Astrocyte of the cerebellum (primary cell): ENCODE measurements at regions not wholly inside any gene's neighbourhood (a gene's known extent, or its start where the extent isn't known, plus 50 kb on each side); places are given as distances from the start of the nearest gene placed in this dataset.

ENCODE experiments used
- DNase-seq: peaks from one replicate; pipeline ENCODE4 v3.0.0-alpha.2; 2011; ENCODE audit warnings: low read depth
- H3K4me3 ChIP-seq: 2 replicates; pipeline ENCODE4 v1.5.1; 2011; ENCODE audit warnings: mild to moderate bottlenecking, low read depth, low read length, moderate library complexity
- CTCF ChIP-seq: IDR thresholded peaks from 2 replicates; pipeline ENCODE4 v1.5.1; 2012; ENCODE audit warnings: low read length, low read depth, moderate library complexity, mild to moderate bottlenecking; ENCODE audit errors: missing control alignments
- in situ Hi-C: cut with HindIII; loops from 2 replicates; pipeline ENCODE4 v1.10.0; 2017; ENCODE audit warnings: low sequenced_read_pairs

DNA sequence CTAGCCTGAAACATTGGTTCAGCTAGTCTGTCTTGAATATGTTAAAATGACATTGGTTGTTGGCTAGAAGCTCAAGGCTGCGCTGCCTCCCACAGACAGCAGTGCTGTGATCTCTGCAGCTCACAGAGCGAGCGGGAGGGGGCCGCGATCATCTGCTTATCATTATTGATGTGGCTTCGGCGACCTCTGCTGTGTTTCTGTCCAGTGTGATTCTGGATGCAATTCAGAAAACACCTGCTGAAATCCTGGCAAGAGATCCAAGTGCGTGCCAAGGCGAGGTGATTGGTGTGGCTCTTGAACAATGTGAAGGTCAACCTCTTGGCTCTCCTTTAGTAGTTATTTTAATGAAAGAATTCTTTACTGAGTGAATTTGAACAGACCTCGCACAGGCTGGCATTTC, 142.3 kb upstream of the SASH1 start:
- H3K4me3 ChIP-seq: no peak overlapping the region
- TF ChIP-seq CTCF: no peak
- DNase-seq: no peak
- in situ Hi-C loops: no loop called here

DNA sequence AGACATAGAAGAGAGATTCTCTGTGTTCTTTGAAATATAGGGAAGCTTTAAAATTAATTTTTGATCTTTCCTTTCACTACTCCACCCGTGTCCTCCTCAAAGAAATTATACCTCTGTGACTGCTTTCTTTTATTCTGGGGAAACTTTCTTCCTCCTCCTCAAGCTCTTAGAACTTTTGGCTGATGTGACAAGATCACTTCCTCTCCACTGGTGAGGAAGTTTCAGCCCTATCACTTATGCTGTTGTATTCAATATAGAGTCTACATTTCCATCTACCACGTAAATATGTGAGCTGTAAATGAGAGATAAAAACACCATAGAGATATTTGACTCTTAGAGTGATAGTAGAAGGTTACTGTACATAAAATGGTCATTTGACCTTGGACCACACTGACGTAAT, 141.9 kb upstream of the SASH1 start:
- no peak for DNase-seq
- no peak overlapping the region for H3K4me3 ChIP-seq
- TF ChIP-seq CTCF: no peak
- in situ Hi-C loops: no loop called here

DNA sequence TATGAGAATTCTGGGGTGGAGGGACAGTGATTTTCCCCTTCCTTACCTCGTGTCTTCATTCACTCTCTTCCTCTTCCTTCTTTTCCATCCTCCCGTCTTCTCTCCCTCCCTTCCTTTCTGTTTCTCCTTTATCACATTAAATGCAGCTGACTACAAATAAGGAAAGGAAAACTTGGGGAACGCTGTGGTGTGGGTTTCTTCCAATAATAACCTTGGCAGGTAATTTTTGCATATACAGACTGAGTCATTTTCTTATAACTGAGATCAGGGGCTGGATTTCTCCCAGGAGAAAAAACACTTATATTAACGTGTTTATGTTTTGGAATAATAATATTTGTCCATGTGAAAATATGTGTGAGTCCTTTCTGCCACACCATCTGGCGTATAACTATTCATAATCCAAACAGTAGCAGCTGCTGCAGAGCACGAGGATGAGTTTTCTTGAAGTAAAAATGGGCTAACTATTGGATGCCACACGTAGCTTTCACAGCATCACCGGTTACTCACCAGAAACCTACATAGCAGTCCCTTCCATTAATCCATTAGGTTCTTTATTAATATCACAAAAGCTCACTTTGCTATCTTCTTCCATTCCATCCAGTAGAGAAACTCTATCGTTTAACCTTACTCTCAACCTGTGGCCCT, 139.2 kb upstream of the SASH1 start:
- no peak for TF ChIP-seq CTCF
- in situ Hi-C loops: no loop called here
- no peak overlapping the region for H3K4me3 ChIP-seq
- peak; percentile 20 for DNase-seq

GRCh38 chr6:148203970-148204369, 138.7 kb upstream of the SASH1 start:
- in situ Hi-C loops: no loop called here
- no peak overlapping the region for H3K4me3 ChIP-seq
- DNase-seq: peak; percentile 67
- no peak for TF ChIP-seq CTCF

- in situ Hi-C loops: no loop called here
- no peak overlapping the region for H3K4me3 ChIP-seq
- no peak for DNase-seq
- no peak for TF ChIP-seq CTCF
Observed at GRCh38 chr6:148208298-148208697, 134.3 kb upstream of the SASH1 start.

GRCh38 chr6:148211777-148212324, 130.8 kb upstream of the SASH1 start:
- no peak for DNase-seq
- H3K4me3 ChIP-seq: no peak overlapping the region
- in situ Hi-C loops: no loop called here
- no peak for TF ChIP-seq CTCF

GRCh38 chr6:148212366-148212765, 130.3 kb upstream of the SASH1 start:
- no peak for TF ChIP-seq CTCF
- in situ Hi-C loops: no loop called here
- no peak for DNase-seq
- no peak overlapping the region for H3K4me3 ChIP-seq
